GM18511 (cell line): ENCODE measurements at regions not wholly inside any gene's neighbourhood (a gene's known extent, or its start where the extent isn't known, plus 50 kb on each side); places are given as distances from the start of the nearest gene placed in this dataset.
"Not testable (repeated sequence)": the region's sequence is repeated elsewhere in the genome, so short reads cannot be mapped to it uniquely, and the experiment has no call there.

Experiments used
- ATAC-seq: cut with Tn5 transposase; IDR thresholded peaks from one replicate; pipeline ENCODE4 v1.9.1; 2021; ENCODE audit warnings: mild to moderate bottlenecking, moderate library complexity; ENCODE audit not compliant: unreplicated experiment

GRCh38 chr12:38384816-38385378, 68.3 kb downstream of the ALG10B start:
- ATAC-seq: no peak

DNA sequence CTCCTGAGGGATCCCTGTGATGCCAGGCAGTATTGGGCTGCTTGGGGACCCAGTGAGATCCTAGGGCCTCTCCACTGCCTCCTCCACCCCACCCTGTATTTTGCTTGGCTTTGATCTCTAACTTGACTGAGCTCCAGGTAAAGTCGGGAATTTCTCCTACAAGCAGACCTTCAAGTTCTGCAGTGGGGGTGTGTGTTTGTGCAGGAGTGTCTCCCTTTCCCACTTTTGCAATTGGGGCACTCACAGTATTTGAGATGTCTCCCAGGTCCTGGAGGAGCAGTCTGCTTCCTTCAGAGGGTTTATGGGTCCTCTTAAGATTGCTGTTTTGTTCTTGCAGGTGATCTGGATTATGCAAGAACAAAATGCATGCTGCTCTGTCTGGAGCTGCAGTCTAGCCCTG, 68.9 kb downstream of the ALG10B start:
- no peak for ATAC-seq

- ATAC-seq: peak; percentile 76
These were observed 69.8 kb downstream of the ALG10B start for GRCh38 chr12:38386205-38386985.

DNA sequence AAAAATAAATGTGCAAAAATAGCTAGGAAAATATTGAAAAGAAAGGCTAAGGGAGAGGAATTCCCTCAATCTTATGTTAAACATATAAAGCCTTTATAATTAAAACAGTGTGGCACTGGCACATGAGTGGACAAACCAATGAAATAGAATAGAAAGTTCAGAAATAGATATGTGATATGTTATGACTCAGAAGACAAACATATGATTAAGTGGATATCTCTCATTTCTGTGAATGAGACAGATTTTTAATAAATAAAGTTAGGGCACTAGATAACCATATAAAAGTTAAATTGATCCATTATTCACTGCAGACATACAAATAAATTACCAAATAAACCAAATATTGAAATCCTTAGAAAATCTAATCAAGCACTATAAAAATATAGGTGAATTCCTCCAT, 73.0 kb downstream of the ALG10B start:
- ATAC-seq: no peak

GRCh38 chr12:38391007-38391406, 74.4 kb downstream of the ALG10B start:
- ATAC-seq: no peak

DNA sequence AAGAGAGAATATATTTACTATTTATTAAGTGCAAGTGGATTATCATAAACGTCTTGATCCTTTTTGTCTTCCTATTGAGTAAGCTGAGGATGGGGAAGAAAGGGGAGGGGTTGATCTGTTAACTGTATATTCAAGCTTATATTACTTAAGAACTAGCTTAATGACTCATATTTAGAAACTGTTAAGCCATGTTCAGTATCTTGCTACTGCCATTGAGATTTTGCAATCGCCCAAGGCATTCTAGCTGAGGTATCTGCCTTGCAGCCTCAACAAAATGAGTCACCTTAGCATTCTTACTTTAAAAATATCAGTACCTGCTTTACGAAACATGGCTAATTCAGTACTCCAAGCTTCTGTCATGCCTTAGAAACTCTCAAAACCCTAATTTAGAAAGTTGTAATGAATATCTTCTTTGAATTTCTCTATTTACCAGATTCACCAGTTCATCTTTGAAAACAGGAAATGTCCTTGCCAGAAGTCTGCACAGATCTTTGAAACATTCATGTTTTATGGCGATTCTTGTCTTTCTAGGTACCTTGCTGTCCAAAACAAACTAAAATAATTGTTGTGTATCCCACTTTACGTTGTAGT, 76.1 kb downstream of the ALG10B start:
- peak; percentile 63 for ATAC-seq

DNA sequence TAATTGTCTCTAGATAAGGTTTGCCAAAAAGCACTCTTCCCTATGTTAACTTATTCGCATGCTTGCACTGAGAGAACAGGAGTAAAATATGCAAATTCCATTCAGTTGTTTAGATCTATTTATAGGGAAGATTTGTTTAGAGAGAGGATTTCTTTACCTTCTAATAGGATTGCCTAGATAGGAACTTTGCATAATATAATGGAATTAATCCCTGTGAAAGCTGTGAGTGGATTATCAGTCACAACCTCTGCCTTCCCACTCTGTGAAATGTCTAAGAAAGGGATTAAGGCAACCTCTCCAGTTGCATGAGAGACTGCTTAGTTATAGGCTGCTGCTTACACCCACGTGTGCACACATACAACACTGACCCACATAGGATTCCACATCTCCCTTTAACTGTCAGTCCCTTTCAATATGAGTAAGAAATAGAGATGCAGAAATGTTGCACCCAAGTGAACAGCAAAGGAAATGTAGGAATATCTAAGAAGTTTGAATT, 83.2 kb downstream of the ALG10B start:
- no peak for ATAC-seq

- ATAC-seq: no peak
These were observed 86.2 kb downstream of the ALG10B start for GRCh38 chr12:38402811-38403210.

- no peak for ATAC-seq
These were observed 92.9 kb downstream of the ALG10B start for GRCh38 chr12:38409511-38409910.

DNA sequence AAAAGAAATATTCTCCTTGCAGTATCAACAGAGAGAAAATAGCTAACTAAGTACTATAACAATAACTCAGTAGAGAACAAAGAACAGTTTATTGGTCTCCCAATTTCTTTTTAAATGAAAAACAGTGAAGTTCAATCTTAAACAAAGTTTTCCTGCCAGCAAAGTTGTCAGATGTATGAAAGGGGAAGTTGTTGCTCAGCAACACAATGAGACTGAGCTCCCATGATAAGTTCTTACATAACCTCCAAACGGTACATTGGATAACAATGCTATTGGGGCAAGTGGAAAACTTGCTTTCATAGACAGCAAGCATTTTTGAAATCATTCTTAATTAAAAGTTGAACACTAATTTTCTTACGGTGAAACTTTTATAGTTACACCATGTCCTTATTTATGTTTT, 94.9 kb downstream of the ALG10B start:
- ATAC-seq: no peak

GRCh38 chr12:38411946-38412345, 95.4 kb downstream of the ALG10B start:
- no peak for ATAC-seq

GRCh38 chr12:38417101-38417500, 100.5 kb downstream of the ALG10B start:
- ATAC-seq: no peak

GRCh38 chr12:38424436-38424835, 107.9 kb downstream of the ALG10B start:
- no peak for ATAC-seq

DNA sequence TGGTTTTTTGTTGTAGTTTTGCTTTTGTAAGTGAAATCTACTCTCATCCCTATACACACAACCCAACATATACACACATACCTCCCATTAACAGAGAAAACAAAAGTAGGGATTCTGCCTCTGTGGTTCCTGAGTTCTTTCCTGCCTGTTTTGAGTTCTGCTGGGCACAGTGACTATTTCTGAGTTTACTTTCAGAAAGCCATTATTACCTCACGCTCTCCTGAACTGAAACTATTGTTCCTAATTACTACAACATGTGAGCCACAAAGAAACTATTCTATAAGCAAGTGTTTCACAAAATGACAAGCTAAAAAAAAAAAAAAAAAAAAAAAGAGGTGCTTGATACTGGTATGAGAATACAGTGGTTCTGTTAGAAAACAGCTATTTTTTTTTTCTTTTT, 110.9 kb downstream of the ALG10B start:
- ATAC-seq: no peak

GRCh38 chr12:38431921-38432320, 115.3 kb downstream of the ALG10B start:
- ATAC-seq: no peak

GRCh38 chr12:38441871-38442281, 125.3 kb downstream of the ALG10B start:
- not testable (repeated sequence) for ATAC-seq

DNA sequence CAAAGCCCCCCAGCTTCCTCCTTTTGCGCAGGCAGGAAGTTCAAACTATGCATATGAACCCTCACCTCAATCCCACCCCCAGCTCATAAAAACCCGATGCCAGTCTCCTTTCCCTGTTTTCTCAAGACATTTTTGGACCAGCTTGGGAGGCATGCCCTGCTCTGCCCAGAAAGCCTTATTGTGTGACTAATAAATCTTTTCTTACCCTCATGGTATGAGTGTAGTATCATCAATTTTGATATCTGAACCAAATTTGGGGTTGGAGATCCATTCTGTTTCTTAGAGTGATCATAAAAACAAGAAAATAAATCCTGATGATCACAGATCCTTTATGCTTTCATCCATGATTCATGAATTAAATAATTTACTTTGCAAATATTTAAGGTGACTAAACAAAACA, 128.5 kb downstream of the ALG10B start:
- no peak for ATAC-seq

GRCh38 chr12:38448991-38449390, 132.4 kb downstream of the ALG10B start:
- no peak for ATAC-seq

DNA sequence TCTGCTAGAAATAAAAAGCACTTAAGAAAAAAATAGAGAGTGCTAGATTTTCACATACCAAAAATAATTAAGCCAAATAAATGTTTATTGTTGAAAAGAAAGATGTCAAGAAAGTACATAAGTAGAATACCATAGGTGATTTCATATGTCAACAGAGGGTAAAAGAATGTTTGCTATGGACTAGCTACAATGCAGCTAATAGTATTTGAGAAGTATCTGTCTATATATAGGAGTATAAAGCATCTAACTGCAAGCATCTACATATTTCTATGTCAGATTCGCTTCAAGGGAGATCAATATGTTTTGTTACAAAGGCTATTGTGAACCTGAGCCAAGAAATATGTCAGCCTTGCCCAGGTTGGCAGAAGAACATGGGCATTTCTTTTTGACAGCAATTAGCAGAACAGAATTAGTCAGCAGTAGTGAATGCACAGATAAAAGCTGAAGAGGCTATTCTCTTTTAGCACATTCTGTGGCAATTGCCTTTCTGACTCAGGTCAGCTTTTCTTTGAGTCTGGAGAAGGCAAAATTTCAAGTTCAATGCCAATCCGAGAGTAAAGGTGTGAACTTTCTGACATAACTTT, 140.1 kb downstream of the ALG10B start:
- ATAC-seq: no peak

DNA sequence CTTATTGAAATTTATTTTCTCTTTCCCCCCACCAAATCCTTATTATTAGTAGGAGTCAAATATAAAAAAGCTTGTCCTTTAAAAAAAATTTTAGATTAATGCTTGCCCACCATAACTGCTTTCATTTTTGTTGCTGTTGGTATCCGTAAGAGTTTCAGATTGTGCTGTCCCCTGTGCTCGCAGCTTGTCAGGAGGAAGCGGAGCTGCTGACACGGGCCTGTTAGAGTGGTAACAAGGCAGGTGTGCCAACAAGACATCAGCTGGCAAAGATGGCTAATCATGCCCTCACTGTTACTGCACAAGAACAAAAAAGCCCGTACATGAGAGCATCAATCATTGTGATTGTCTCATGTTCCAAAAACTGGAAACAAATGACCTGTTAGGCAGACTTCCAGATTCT, 148.4 kb downstream of the ALG10B start:
- no peak for ATAC-seq

DNA sequence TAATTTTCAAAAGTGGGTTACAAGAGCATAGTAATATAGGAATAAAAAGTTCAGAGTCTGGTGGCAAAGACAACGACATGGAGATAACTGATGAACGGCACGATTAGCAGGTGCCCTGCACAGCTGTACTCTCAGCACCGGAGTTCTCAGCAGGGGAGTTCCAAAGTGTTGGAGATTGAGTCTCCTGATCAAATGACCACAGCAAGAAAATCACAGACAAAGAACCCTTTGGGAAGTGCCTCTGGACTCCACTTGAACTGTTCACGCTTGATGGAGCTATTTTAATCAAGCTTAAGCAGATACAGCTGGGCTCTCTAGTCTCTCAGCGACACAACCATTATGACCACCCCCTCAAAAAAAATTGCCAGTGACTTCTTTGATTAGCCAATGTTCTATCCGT, 153.1 kb downstream of the ALG10B start:
- no peak for ATAC-seq
